ENCODE measurements at regions not wholly inside any gene's neighbourhood (a gene's known extent, or its start where the extent isn't known, plus 50 kb on each side); places are given as distances from the start of the nearest gene placed in this dataset.

- no peak for TF ChIP-seq CTCF (IDR thresholded peaks at IDR 0.05)
- TF ChIP-seq POLR2A (IDR thresholded peaks at IDR 0.05): no peak
Measured at GRCh38 chr7:54189330-54189729, 352.8 kb upstream of the VSTM2A start.

Measured in adrenal gland (tissue), 5 donors.